SU-DHL-6 (cell line): ENCODE measurements at regions not wholly inside any gene's neighbourhood (a gene's known extent, or its start where the extent isn't known, plus 50 kb on each side); places are given as distances from the start of the nearest gene placed in this dataset.

Experiments used
- H2AFZ ChIP-seq: fragments of 200-600 bp; sonication (generic); 2 replicates; pipeline ENCODE4 v1.6.1; 2014; ENCODE audit warnings: low read depth, mild to moderate bottlenecking, moderate library complexity, mixed read lengths, antibody characterized with exemption, low read length; ENCODE audit not compliant: severe bottlenecking
- H3F3A ChIP-seq: fragments of 200-600 bp; shearing (Covaris generic); 2 replicates; pipeline ENCODE4 v1.6.0; 2016; ENCODE audit warnings: antibody characterized with exemption, mild to moderate bottlenecking; ENCODE audit not compliant: insufficient read depth
- H3K27ac ChIP-seq: fragments of 200-600 bp; sonication (generic); 2 replicates; pipeline ENCODE4 v1.5.1; 2016; ENCODE audit warnings: low read depth, mild to moderate bottlenecking, low read length, moderate library complexity, mixed read lengths
- H3K27me3 ChIP-seq: fragments of 200-600 bp; sonication (generic), shearing (Covaris generic); 2 replicates; pipeline ENCODE4 v1.6.0; 2014; ENCODE audit warnings: mild to moderate bottlenecking, low read length
- H3K36me3 ChIP-seq: fragments of 200-600 bp; sonication (generic); 2 replicates; pipeline ENCODE4 v1.6.1; 2014; ENCODE audit warnings: mild to moderate bottlenecking, low read length, mixed read lengths
- H3K4me2 ChIP-seq: fragments of 300-600, 200-600 bp; shearing (Covaris generic), sonication (generic); 2 replicates; pipeline ENCODE4 v1.6.0; 2014; ENCODE audit warnings: low read length, low read depth, mild to moderate bottlenecking; ENCODE audit not compliant: poor library complexity, severe bottlenecking
- H3K4me3 ChIP-seq: fragments of 200-600 bp; sonication (generic); 2 replicates; pipeline ENCODE4 v1.5.1; 2014; ENCODE audit warnings: antibody characterized with exemption, low read length, mild to moderate bottlenecking, mixed read lengths; ENCODE audit not compliant: insufficient read depth, poor library complexity, severe bottlenecking
- H3K79me2 ChIP-seq: fragments of 200-600 bp; sonication (generic); 2 replicates; pipeline ENCODE4 v1.6.1; 2014; ENCODE audit warnings: mild to moderate bottlenecking, low read length, moderate library complexity; ENCODE audit not compliant: insufficient read depth
- H3K9ac ChIP-seq: fragments of 200-600 bp; sonication (generic); 2 replicates; pipeline ENCODE4 v1.7.0; 2014; ENCODE audit warnings: mild to moderate bottlenecking, low read length
- H3K9me2 ChIP-seq: fragments of 200-600 bp; sonication (generic); replicated peaks from 2 replicates; pipeline ENCODE4 v1.6.1; 2014; ENCODE audit warnings: low read length; ENCODE audit not compliant: insufficient read depth
- H3K9me3 ChIP-seq: fragments of 200-600 bp; sonication (generic); 2 replicates; pipeline ENCODE4 v1.6.1; 2014; ENCODE audit warnings: low read length, mixed read lengths; ENCODE audit not compliant: insufficient read depth
- H4K20me1 ChIP-seq: fragments of 200-600 bp; sonication (generic); 2 replicates; pipeline ENCODE4 v1.6.1; 2014; ENCODE audit warnings: low read depth, mild to moderate bottlenecking, antibody characterized with exemption, low read length, moderate library complexity, mixed read lengths
- EZH2phosphoT487 ChIP-seq: fragments of 200-600 bp; sonication (generic), shearing (Covaris generic); conservative IDR thresholded peaks from 2 replicates; pipeline ENCODE4 v1.6.1; 2018; ENCODE audit warnings: mild to moderate bottlenecking, antibody characterized with exemption, low read length, moderate library complexity, mixed read lengths
- TF ChIP-seq, protein P1 (sequence below): fragments of 200-600 bp; sonication (generic); IDR thresholded peaks from one replicate; pipeline ENCODE4 v1.5.1; 2017; ENCODE audit warnings: antibody characterized with exemption, mild to moderate bottlenecking, low read length, moderate library complexity; ENCODE audit not compliant: insufficient read depth, poor library complexity, severe bottlenecking

GRCh38 chr5:104967806-104968410 lies 1405.3 kb upstream of the NUDT12 start:
- no peak overlapping the region for H3K27ac ChIP-seq
- H3K27me3 ChIP-seq = no peaks in the 10 kb centered on the region
- H3K9ac ChIP-seq = no peak overlapping the region
- no peaks in the 10 kb centered on the region for H3K9me2 ChIP-seq
- H3K36me3 ChIP-seq = no peaks in the 10 kb centered on the region
- no peak overlapping the region for H3K4me3 ChIP-seq
- no peaks in the 10 kb centered on the region for H4K20me1 ChIP-seq
- no peak overlapping the region for H2AFZ ChIP-seq
- H3K9me3 ChIP-seq = no peaks in the 10 kb centered on the region
- no peaks in the 10 kb centered on the region; the same call in 1 of the 2 replicates for H3F3A ChIP-seq
- H3K4me2 ChIP-seq = no peak overlapping the region
- no peaks in the 10 kb centered on the region for H3K79me2 ChIP-seq
- TF ChIP-seq, protein P1, sequence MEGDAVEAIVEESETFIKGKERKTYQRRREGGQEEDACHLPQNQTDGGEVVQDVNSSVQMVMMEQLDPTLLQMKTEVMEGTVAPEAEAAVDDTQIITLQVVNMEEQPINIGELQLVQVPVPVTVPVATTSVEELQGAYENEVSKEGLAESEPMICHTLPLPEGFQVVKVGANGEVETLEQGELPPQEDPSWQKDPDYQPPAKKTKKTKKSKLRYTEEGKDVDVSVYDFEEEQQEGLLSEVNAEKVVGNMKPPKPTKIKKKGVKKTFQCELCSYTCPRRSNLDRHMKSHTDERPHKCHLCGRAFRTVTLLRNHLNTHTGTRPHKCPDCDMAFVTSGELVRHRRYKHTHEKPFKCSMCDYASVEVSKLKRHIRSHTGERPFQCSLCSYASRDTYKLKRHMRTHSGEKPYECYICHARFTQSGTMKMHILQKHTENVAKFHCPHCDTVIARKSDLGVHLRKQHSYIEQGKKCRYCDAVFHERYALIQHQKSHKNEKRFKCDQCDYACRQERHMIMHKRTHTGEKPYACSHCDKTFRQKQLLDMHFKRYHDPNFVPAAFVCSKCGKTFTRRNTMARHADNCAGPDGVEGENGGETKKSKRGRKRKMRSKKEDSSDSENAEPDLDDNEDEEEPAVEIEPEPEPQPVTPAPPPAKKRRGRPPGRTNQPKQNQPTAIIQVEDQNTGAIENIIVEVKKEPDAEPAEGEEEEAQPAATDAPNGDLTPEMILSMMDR = no peak
- no peak for TF ChIP-seq EZH2phosphoT487

- Histone ChIP-seq H3K36me3 (no peaks in the 10 kb centered on the region), H3K9me3 (no peaks in the 10 kb centered on the region), H3K27ac (no peak overlapping the region), H3K4me3 (no peak overlapping the region), H3F3A (no peaks in the 10 kb centered on the region), H3K27me3 (no peaks in the 10 kb centered on the region), H4K20me1 (no peaks in the 10 kb centered on the region), H3K9ac (no peak overlapping the region), H3K4me2 (no peak overlapping the region), H3K9me2 (no peaks in the 10 kb centered on the region), H3K79me2 (no peaks in the 10 kb centered on the region), H2AFZ (no peak overlapping the region)
- no peak for TF ChIP-seq EZH2phosphoT487
- TF ChIP-seq, protein P1 = no peak
Measured at GRCh38 chr5:104965006-104965405, 1402.4 kb upstream of the NUDT12 start.

GRCh38 chr5:104955479-104955878 lies 1392.9 kb upstream of the NUDT12 start:
- Histone ChIP-seq H3F3A (no peaks in the 10 kb centered on the region), H3K9me2 (no peaks in the 10 kb centered on the region), H3K79me2 (no peaks in the 10 kb centered on the region), H4K20me1 (no peaks in the 10 kb centered on the region), H3K4me2 (no peak overlapping the region), H3K36me3 (no peaks in the 10 kb centered on the region), H3K9ac (no peak overlapping the region), H3K9me3 (no peaks in the 10 kb centered on the region), H2AFZ (no peak overlapping the region), H3K27ac (no peak overlapping the region), H3K4me3 (no peak overlapping the region), H3K27me3 (no peaks in the 10 kb centered on the region)
- TF ChIP-seq EZH2phosphoT487 = no peak
- TF ChIP-seq, protein P1 = no peak

DNA sequence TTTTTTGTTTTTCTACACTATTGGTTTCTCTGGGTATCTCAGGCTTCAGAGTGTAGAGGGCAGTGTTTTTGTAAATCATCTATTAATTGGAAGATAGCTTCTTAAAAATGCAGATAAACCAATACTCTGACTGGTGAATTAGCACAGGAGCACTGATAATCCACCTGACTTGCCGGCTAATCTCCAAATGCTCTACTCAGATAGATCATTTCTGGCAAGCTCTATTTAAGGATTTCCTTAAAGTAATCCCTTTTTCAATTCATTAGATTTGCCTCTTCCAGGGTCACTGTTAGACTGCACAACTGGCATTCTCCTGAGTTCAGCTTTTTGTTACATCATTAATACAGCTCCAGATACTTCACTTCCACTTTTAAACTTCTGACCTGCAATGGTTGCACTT lies 1390.3 kb upstream of the NUDT12 start:
- no peaks in the 10 kb centered on the region for H4K20me1 ChIP-seq
- H3K36me3 ChIP-seq = no peaks in the 10 kb centered on the region
- no peaks in the 10 kb centered on the region for H3K27me3 ChIP-seq
- no peaks in the 10 kb centered on the region for H3K9me3 ChIP-seq
- no peaks in the 10 kb centered on the region for H3K9me2 ChIP-seq
- H3K27ac ChIP-seq = no peak overlapping the region
- no peak overlapping the region for H3K4me2 ChIP-seq
- TF ChIP-seq, protein P1 = no peak
- TF ChIP-seq EZH2phosphoT487 = no peak
- no peak overlapping the region for H2AFZ ChIP-seq
- H3K9ac ChIP-seq = no peak overlapping the region
- H3K79me2 ChIP-seq = no peaks in the 10 kb centered on the region
- no peak overlapping the region for H3K4me3 ChIP-seq
- no peaks in the 10 kb centered on the region for H3F3A ChIP-seq
